ENCODE measurements at regions not wholly inside any gene's neighbourhood (a gene's known extent, or its start where the extent isn't known, plus 50 kb on each side); places are given as distances from the start of the nearest gene placed in this dataset.
A peak's percentile ranks its signal among the peaks of the same experiment; 100 is the strongest.
"Not testable (repeated sequence)": the region's sequence is repeated elsewhere in the genome, so short reads cannot be mapped to it uniquely, and the experiment has no call there.

DNA sequence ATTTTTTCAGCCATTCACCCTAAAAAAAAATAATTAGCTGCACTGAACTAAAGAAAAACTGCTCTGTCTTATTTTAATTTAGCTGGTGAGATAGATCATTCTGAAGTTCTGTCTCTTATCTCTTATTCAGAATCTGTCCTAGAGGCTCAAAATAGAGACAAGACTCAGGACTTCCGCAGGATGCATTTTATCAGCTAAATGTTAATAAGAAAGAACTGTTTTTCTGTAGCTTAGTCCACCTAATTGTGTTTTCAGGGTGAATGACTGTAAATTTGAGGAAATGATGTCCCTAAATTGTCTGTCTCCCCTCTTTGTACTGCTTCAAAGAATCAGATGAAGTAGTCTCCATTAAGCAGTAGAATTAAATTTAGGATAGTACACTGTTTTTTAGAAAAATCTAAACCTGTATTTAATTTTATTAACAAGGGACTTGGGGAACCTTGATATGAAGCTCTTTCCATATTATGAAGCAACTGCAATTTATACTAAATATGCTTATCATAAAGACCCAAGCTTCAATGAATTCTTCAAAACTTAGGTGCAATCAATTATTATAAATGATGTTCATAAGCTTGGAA, 671.9 kb downstream of the RWDD3 start:
- no peak for DNase-seq (ENCODE audit: low spot score)

DNA sequence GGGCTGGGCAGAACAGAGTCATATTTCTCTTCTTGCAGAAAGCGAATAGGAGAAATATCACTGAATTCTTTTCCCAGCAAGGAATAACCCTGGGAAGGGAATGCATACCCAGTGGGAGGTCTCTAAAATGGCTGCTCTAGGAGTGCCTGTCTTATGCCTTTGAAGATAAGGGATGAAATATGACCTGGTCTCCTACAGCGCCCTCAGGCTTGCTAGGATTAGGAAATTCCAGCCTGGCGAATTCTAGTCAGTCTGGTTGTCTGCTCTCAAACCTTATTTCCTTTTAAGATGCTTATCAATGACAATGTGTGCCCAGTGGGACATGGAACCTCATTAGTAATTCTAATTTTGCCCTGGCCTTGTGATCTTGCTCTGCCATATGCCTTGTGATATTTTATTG, 677.7 kb downstream of the RWDD3 start:
- not testable (repeated sequence) for DNase-seq (ENCODE audit: low spot score)

DNA sequence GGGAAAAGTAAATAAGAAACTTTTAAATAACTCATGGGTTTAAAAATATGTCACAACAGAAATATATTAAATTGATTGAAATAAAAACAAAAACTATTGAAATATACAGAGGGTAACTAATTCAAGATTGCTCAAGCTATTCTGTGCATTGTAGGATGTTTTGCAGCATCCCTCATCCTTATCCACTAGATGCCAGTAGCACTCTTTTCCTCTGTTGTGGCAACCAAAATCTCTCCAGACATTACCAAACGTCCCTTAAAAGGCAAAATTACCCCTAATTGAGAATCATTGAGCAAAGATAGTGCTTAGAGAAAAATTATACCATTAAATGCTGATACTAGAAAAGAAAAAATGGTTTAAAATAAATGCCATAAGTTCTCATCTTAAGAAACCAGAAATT, 682.6 kb downstream of the RWDD3 start:
- no peak for DNase-seq (ENCODE audit: low spot score)

DNA sequence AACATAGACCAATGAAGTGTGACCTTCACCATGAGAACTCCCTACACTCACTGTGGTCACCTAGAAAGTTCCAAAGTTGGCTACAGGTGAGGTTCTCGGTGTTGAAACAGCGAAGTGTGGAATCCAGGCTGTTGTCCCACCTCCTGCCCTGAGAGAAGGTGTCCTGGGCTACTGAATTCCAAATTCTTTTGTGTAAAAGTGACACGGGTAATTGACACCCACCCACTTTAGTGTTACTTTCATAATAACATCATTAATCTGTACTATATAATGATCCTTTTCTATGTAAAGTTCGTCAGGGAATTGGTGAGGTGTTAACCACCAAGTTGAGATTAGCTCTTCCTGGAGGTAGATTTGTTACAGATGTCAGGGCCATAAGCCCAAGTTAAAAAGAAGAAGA, 690.7 kb downstream of the RWDD3 start:
- no peak for DNase-seq (ENCODE audit: low spot score)

DNA sequence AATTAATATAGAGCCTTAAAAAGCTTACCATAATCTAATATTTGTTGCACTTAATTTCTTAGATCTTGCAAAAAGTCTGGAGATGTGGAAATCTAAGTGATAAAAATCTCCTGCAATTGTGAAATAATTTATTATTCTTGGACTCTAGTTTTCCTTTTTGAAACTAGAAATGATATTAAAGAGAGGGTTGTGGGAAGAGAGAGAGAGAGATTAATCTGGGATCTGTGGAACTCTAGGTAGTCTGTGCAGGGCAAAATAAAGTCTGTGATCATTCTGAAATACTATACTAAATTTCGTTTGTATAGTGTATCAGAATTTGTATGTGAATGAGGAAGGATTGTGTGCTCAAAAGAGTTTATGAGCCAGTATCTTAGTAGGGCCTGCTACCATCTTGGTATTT, 692.3 kb downstream of the RWDD3 start:
- DNase-seq (ENCODE audit: low spot score), result no peak

DNA sequence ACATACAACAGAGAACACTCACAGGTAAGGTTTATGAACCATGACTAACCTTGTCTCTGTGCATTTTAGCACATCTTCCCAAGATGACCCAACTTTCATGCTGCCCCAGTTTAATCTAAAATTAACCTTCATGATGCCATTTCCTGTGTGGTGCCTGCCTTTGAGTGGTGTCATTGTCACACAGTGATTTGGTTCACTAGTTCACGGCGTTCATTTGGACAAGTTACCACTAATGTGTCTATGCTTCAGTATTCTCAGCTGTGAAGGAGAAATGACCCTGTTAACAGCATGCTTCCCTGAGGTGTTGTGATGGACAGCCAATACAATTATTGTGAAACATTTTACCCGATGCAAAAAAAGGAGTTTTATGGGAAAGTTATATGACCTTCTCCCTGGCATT, 693.1 kb downstream of the RWDD3 start:
- no peak for DNase-seq (ENCODE audit: low spot score)

DNA sequence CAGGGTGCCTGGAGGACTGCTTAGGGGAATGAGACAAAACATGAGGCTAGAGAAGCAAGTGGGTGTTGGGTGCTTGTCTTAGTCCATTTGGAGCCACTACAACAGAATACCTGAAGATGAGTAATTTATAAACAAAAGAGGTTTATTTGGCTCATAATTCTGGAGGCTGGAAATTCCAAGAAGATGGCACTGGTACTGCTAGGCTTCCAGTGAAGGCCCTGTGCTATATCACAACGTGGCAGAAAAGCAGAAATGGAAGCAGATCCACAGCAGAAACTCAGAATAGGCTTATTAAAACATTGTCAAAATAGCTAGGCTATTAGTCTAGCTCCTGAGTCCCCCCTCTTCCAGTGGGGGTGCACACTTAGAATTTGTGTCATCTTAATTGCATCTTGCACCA, 701.7 kb downstream of the RWDD3 start:
- no peak for DNase-seq (ENCODE audit: low spot score)

DNA sequence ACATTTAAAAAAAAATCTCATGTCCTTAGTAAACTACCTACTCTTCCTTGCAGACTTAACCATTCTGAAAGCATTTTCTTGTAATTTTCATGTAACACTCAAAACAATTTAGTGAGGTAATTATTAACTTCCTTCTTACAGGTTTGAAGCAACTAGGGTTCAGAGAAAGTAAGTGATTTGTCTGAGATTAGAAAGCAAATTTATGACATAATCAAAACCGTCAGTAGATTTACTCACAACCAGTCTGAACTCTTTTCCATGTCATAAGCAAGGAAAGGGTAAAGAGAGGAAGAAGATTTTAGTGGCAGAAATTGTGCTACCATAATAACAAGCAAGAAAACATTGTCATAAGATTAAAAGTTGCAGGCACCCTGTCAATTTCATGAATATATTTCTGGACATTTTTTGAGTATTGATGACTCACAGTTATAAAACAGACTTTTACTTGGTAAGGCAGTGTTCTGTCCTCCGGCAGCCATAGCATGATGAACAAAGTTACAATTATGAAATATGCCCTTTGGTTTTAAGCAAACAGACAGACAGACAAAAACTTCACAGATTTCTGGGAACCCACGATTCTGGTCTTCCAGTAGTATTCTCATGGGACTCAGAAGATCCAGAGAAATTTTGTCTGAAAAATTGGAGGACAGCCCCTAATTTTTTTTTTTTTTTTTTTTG, 707.2 kb downstream of the RWDD3 start:
- no peak for DNase-seq (ENCODE audit: low spot score)

DNA sequence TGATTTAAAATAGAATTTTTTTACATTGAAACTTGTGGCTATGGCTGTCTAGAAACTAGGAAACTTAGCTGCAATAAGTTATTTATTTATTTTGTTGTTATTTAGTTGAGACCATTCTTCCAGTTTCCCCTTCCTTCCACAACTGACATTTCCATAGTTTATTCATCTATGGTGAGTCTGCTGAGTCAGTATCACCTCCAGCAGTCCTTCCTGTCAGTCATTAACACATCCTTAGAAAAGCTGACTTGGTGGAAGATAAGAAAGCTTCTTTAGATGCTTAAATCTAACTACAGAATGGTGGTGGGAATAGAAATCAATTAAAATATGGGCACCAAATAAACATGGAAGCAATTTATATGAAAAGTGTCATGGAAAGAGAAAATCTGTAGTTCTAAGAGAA, 714.0 kb downstream of the RWDD3 start:
- no peak for DNase-seq (ENCODE audit: low spot score)

DNA sequence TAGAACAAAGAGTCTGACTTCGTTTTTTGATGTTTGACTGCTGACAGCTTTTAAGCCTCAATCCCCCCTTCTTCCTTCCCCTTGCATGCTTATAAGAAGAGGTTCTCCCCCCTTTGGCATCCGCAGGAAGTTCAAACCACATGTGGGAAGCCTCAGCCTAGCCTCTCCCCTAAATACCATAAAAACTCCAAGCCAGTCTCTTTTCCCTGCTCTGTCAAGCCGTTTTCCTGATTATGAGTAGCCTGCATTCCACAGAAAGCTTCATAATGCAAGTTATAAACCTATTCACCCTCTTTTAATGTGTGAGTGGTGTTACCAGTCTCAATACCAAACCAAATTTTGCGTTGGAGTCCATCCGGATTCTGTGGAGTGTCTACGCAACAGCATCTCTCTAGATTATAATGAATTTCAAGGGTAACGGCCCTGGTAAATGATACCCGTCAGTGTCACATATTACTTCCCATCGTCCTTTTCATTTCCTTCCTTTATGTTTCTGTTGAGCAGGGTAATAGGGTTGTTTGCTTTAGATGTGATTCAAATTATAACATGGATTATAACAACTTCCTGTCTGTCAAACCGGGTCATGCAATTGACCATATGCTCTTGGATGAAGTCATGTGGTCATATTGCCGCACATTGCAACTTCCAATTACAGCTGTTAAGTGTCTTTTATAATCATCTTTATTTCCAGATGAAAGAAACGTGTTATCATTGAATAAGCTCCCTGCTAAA, 717.5 kb downstream of the RWDD3 start:
- no peak for DNase-seq (ENCODE audit: low spot score)

DNA sequence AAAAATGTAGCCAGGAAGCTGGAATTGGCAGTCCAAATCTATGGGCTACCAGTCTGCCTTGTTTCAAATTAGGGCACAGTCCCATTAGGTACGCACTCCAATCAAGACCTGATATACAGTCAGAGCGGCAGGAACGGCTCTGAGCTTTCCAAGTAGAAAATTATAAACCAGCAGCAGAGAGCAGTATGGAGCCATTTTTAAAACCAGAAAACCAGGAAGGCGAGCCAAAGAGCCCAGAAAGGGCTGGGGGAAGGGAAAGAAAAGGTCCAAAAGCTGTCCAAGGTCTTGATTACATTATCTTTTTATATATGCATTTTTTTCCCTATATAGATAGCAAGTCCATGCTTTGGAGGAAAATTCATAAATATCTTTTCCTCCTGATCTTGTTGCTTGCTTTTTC, 719.0 kb downstream of the RWDD3 start:
- peak; percentile 54 for DNase-seq (ENCODE audit: low spot score)

DNA sequence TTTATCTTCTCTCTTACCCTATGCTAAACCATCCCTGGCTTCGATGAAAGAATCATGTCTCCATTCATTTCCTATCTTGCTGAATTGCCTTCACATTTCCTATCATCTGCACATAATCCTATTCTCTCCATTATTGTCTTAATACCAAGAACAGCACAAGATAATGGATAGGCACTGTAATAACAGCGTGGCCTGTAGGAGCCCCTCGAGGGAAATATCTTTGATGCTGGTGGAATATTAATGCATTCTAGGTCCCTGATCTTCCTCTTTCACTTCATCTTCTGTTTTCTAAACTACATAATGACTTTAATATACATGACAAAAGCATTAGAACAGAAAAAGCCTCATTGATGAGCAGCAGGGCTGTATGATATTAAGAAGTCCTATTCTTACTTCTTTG, 720.6 kb downstream of the RWDD3 start:
- no peak for DNase-seq (ENCODE audit: low spot score)

DNA sequence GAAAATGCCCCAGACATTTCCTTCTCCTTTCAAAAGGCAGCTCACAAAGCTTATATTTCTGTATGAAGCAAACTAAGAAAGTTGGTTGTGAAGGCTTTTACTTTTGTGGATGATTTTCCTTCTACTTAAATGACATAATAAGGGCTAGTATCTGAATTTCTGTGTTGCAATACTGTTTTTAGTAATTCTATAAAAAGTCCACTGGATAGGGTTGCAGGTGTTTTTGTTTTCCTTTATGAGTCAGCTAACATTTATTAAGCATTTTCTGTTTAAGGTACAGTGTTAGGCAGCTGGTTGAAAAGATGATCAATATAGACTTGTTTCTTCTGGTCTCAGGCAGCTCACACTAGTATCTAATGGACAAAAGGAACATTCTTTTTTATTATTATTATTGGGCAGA, 722.2 kb downstream of the RWDD3 start:
- no peak for DNase-seq (ENCODE audit: low spot score)

DNA sequence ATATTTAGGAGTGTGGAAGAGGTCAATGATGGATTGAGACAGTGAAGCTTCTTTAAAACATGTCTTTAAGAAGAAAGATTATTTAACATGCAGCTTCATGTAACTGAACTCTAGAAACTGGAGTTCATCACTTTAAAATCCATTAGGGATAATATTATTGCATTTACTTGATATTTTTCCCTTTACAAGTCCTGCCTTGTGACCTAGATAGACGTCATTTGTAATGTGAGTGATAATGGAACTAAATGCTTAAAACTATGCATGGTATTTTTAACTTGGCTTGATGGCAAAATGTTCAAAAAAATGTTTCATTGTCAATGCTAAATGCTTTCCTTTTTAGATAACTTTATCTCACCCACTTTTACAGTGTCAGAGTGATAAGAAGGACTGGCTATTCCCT, 723.7 kb downstream of the RWDD3 start:
- no peak for DNase-seq (ENCODE audit: low spot score)

DNA sequence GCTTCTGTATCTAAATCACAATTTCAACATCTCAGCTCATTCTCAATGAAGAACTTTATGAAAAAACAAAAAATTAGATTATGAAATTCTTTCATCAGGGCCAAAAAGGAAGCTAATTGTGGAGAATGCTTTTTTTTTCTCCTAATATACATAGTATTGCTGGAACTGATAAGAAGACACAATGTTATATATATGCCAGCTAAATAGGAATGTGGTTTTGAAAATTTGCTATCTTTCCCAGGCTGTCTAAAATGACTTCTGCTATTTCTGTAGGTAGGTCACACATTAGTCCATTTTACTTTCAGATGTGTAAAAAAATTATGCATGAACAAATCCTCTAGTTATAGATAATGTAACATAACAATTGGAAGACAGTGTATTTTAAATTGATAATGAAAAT, 732.9 kb downstream of the RWDD3 start:
- DNase-seq (ENCODE audit: low spot score), result no peak

DNA sequence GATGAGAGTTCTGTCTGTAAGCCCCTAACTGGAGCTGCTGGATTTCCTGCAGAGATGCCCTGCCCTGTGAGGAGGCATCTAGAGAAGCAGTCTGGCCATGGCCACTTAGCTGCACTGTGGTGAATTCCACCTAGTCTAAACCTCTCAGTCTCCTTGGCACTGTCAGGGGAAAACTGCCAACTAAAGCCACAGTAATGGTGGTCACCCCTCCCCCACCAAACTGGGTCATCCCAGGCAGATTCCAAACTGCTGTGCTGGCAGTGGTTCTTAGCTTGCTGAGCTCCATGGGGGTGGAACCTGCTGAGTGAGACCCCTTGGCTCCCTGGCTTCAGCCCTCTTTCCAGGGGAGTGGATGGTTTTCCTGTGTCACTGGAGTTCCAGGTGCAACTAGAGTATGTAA, 740.6 kb downstream of the RWDD3 start:
- DNase-seq (ENCODE audit: low spot score), result no peak

DNA sequence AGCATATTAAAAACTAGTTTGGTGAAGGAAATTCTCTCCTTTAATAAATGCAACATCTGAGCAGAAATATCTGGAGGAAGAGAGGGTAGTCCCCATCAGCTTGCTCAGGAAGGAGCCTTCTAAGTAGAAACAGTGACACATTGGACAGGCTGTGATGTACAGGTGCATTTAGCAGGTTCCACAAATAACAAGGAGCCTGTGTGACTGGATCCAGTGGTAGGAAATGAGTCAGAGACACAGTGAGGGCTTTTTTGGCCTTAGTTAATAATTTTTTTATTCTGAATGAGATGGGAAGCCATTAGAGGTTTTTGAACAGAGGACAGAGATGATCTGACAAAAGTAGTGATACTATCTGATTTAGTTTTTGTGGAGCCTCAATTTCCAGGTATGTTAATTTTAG, 738.9 kb upstream of the PTBP2 start:
- no peak for DNase-seq (ENCODE audit: low spot score)

DNA sequence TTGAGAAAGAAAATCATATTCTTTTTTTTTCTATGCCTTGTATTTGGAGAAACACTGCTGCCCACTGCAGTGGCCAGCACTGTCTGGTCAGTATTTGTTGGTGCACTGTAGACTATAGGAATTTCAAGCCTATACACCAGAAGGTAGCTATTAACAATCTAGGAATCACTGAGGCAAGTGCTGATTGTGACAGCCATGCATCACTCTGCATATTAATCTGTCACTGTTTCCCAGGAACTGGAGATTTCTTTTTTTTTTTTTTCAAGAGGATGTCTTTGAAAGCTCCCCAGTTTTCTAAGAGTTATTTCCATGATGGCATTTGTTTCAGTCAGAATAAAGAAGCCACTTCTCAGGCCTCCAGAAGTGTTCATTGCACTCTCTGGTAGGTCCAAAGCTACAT, 737.8 kb upstream of the PTBP2 start:
- DNase-seq (ENCODE audit: low spot score), result no peak

DNA sequence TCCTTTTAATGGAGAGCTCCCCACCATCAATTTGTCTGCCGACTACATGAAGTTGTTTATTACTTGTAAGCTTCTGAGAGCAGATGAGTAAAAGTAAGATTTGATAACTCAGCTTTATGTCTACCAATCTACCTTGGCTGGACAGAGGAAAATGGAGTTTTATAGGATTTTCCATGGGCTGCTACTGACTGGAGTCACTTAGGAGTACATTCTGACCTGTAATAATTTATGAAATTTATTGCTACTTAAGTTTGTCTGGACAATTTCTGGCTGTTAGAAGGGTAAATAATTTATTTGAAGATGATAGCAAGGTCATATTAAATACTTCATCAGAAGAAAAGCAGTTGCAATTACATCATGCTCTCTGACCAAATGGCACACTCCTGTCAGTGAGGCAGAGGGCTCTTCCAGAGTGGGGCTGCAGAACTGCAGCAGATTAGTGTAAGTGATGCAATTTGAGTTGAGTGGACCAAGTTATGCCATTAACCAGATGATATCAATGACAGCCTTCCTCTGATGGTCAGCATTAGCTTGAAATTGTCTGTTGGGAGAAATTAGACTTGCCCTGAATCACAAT, 736.7 kb upstream of the PTBP2 start:
- no peak for DNase-seq (ENCODE audit: low spot score)

DNA sequence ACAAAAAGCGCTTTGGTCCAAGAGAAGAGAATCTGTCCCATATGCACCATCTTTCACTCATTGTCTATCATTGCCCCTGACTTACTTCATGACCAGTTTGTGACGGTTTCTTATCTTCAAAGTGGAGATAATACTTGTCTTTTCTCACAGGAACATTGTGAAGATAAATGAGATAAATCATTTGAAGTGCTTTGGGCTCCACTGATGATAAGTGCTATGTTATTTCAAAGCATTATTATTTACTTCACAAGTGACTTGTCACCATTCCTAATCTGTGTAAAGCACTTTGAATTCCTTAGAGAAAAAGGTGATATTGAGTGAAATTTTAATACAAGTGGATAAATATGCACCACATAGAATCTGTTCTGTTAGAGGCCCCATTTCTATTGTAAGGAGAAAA, 731.6 kb upstream of the PTBP2 start:
- no peak for DNase-seq (ENCODE audit: low spot score)

DNA sequence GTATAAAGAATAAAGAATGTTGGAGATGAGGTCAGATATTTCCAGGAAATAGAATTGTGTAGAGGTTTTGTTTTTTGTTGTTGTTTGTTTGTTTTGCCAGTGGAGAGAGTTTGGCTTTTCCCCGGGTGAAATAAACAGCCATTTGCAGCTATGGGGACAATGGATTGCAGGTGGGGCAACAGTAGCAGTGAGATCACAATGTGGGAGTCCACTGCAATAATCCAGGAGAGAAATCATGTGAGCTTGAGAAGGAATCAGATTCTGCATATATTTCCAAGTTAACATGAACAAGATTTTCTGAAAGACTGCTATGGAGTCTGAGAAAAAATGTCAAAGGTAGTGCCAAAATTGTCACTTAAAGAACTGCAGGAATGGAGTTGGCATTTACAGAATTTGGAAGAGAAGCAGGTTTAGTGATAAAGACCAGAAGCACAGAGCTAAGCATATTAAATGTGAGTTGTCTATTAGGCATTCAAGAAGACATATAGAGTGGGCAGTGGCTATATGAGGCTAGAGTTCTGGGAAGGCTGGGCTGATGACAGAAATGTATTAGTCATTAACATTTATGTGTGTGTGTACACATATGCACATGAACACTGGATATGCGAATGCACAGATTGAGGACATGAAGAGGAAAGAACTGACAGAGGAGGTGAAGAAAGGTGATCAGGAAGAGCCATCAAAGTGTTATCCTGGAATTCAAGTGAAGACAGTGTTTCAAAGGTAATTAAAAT, 729.6 kb upstream of the PTBP2 start:
- DNase-seq (ENCODE audit: low spot score), result no peak

DNA sequence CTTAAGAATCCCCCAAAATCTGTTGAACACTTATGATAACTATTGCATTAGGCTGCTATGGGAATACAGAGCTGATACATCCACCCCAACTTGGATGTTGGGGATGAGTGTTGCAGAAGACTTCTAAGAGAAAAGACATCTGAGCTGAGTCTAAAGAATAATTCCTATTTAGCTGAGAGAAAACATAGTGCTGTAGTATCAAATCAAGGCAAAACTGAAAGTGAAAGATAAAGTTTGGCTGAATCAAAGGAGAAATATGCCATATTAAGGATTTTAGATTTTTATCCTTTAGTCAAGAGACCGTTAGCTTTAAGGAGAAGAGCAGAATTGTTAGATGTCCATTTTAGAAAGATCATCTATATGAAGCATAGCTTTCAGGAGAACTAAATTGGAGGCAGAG, 726.9 kb upstream of the PTBP2 start:
- DNase-seq (ENCODE audit: low spot score), result no peak

DNA sequence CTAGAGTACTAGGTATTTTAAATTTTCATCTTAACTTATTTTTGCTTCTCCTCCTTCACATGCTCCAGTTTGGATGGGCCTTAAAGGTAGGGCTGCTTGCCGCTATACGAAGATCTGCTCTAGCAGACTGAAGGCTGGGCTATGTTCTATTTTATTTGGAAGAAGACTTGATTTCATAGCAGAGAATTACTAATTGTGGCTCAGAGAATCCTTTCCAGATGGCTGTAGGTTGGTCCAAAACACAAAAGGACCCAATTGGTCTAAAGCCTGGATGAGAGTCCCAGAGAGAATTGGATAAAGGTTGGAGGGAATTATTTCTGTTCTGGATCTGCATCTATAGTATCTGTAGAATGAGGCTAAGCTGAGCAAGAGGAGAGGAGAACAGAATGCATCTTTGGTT, 719.4 kb upstream of the PTBP2 start:
- no peak for DNase-seq (ENCODE audit: low spot score)

All from pons (tissue), 1 donor.